ENCODE measurements at regions not wholly inside any gene's neighbourhood (a gene's known extent, or its start where the extent isn't known, plus 50 kb on each side); places are given as distances from the start of the nearest gene placed in this dataset.

- no peaks in the 10 kb centered on the region for H4K20me1 ChIP-seq (ENCODE audit: insufficient read depth)
- TF ChIP-seq CTCF (IDR thresholded peaks at IDR 0.05 in 2 of 3, conservative IDR thresholded peaks at IDR 0.05 in 1 of 3; ENCODE audit: borderline replicate concordance in 1 of 3, insufficient read depth in 1 of 3, low read depth in 2 of 3, low read length in 2 of 3) = no peak
- H3K4me1 ChIP-seq (ENCODE audit: control insufficient read depth in 1 of 2, insufficient read depth in 2 of 2, low read length in 2 of 2) = peaks cover 0 to 5% of the 10 kb centered on the region in 2 experiments; a peak in 1 of 4 replicates
- no peak for ATAC-seq
- H3K79me2 ChIP-seq (ENCODE audit: insufficient read depth, low read length) = no peaks in the 10 kb centered on the region
- no peak overlapping the region for H3K27ac ChIP-seq (ENCODE audit: low read depth, low read length)
- DNase-seq (ENCODE audit: low read depth, low spot score) = no peak
- H3K9me2 ChIP-seq (ENCODE audit: insufficient read depth) = no peaks in the 10 kb centered on the region
- H3K27me3 ChIP-seq (ENCODE audit: insufficient read depth, low read length) = no peaks in the 10 kb centered on the region
- H3K9me3 ChIP-seq (ENCODE audit: control insufficient read depth in 1 of 2, insufficient read depth in 1 of 2, low read depth in 1 of 2, low read length in 2 of 2) = no peaks in the 10 kb centered on the region
- ChIA-PET POLR2A (no interaction called here), RAD21 (ENCODE audit: low non-redundant PET in 1 of 2, low total read pairs in 2 of 2, uncharacterized antibody in 2 of 2, unreplicated experiment in 2 of 2) (no interaction called here), CTCF (no interaction called here)
- no peak overlapping the region for H3K9ac ChIP-seq (ENCODE audit: low read length)
- no peak overlapping the region for H3K4me2 ChIP-seq (ENCODE audit: low read length)
- H2AFZ ChIP-seq (ENCODE audit: low read depth, low read length, poor library complexity, severe bottlenecking) = no peak overlapping the region
- intact Hi-C loops (cut with micrococcal nuclease) = no loop called here
- BruUV-seq (replicated peaks) = no TSS peak
- H3K4me3 ChIP-seq (replicated peaks in 1 of 2; ENCODE audit: low read depth in 1 of 2, low read length in 2 of 2) = no peak overlapping the region
- H3K36me3 ChIP-seq (ENCODE audit: control insufficient read depth in 1 of 2, insufficient read depth in 2 of 2, low read length in 2 of 2) = no peaks in the 10 kb centered on the region
Measured at GRCh38 chr4:100258675-100259074, 68.4 kb upstream of the DDIT4L start.

GRCh38 chr4:100257567-100257966 lies 67.3 kb upstream of the DDIT4L start:
- peak; percentile 16 for DNase-seq (ENCODE audit: low read depth, low spot score)
- Histone ChIP-seq H3K9ac (ENCODE audit: low read length) (no peak overlapping the region), H3K4me2 (ENCODE audit: low read length) (no peak overlapping the region), H4K20me1 (ENCODE audit: insufficient read depth) (no peaks in the 10 kb centered on the region), H3K4me1 (ENCODE audit: control insufficient read depth in 1 of 2, insufficient read depth in 2 of 2, low read length in 2 of 2) (peaks cover 0 to 5% of the 10 kb centered on the region in 2 experiments; a peak in 1 of 4 replicates), H3K9me2 (ENCODE audit: insufficient read depth) (no peaks in the 10 kb centered on the region), H3K27me3 (ENCODE audit: insufficient read depth, low read length) (no peaks in the 10 kb centered on the region), H3K79me2 (ENCODE audit: insufficient read depth, low read length) (no peaks in the 10 kb centered on the region), H3K27ac (ENCODE audit: low read depth, low read length) (no peak overlapping the region), H3K4me3 (replicated peaks in 1 of 2; ENCODE audit: low read depth in 1 of 2, low read length in 2 of 2) (no peak overlapping the region), H3K36me3 (ENCODE audit: control insufficient read depth in 1 of 2, insufficient read depth in 2 of 2, low read length in 2 of 2) (no peaks in the 10 kb centered on the region), H3K9me3 (ENCODE audit: control insufficient read depth in 1 of 2, insufficient read depth in 1 of 2, low read depth in 1 of 2, low read length in 2 of 2) (no peaks in the 10 kb centered on the region), H2AFZ (ENCODE audit: low read depth, low read length, poor library complexity, severe bottlenecking) (peak overlapping the region; percentile 10)
- RAD21 ChIA-PET (ENCODE audit: low non-redundant PET in 1 of 2, low total read pairs in 2 of 2, uncharacterized antibody in 2 of 2, unreplicated experiment in 2 of 2) = no interaction called here
- CTCF ChIA-PET = no interaction called here
- 0 out of 2 replicates have a peak, but pooled peaks have one; percentile 14 for ATAC-seq
- no TSS peak for BruUV-seq (replicated peaks)
- TF ChIP-seq CBX3 (IDR thresholded peaks at IDR 0.05; ENCODE audit: low read depth) = peak; percentile 53; the same call in 1 of the 2 replicates
- no peak for TF ChIP-seq EZH2 (IDR thresholded peaks at IDR 0.05)
- intact Hi-C loops (cut with micrococcal nuclease) = no loop called here
- POLR2A ChIA-PET = no interaction called here
